Breast epithelium (tissue), 3 donors: ENCODE measurements at regions not wholly inside any gene's neighbourhood (a gene's known extent, or its start where the extent isn't known, plus 50 kb on each side); places are given as distances from the start of the nearest gene placed in this dataset.

ENCODE experiments used
- POLR2A ChIP-seq: fragments of 450-650 bp; IDR thresholded peaks from one replicate; pipeline ENCODE4 v1.6.1; 2016; ENCODE audit warnings: antibody characterized with exemption, mild to moderate bottlenecking, moderate library complexity
- POLR2AphosphoS5 ChIP-seq, 3 donors: sonication (generic); formaldehyde crosslinking; IDR thresholded peaks; one replicate each; pipeline ENCODE4 v1.6.1; 2017; ENCODE audit warnings: antibody characterized with exemption in 3 of 3
- TF ChIP-seq, protein P1 (sequence below), 3 donors: fragments of 450-650 bp; IDR thresholded peaks; one replicate each; pipeline ENCODE4 v1.5.1; 2016 to 2017; ENCODE audit warnings: antibody characterized with exemption in 3 of 3, mild to moderate bottlenecking in 3 of 3, moderate library complexity in 3 of 3

DNA sequence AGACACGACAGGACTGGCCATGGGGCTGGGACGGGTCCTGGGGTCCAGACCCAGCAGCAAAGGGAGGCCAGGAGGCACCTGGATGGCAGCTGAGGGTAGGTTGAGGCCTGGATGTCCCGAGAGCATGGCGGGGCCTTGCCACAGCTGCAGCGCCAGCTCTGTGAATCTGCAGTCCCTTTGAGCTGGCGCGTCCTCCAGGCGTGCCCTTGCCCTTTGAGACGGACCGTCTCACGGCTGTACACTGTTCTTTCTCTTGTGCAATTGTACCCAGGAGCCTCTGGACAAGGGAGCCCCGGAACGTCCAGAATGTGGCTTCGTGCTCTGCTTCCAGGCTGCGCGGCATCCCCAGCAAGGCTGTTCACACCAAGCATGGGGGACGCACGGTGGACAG, 69.5 kb upstream of the CIBAR2 start:
- TF ChIP-seq, protein P1, sequence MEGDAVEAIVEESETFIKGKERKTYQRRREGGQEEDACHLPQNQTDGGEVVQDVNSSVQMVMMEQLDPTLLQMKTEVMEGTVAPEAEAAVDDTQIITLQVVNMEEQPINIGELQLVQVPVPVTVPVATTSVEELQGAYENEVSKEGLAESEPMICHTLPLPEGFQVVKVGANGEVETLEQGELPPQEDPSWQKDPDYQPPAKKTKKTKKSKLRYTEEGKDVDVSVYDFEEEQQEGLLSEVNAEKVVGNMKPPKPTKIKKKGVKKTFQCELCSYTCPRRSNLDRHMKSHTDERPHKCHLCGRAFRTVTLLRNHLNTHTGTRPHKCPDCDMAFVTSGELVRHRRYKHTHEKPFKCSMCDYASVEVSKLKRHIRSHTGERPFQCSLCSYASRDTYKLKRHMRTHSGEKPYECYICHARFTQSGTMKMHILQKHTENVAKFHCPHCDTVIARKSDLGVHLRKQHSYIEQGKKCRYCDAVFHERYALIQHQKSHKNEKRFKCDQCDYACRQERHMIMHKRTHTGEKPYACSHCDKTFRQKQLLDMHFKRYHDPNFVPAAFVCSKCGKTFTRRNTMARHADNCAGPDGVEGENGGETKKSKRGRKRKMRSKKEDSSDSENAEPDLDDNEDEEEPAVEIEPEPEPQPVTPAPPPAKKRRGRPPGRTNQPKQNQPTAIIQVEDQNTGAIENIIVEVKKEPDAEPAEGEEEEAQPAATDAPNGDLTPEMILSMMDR (IDR thresholded peaks at IDR 0.05) = no peak
- TF ChIP-seq POLR2A (no peak), POLR2AphosphoS5 (IDR thresholded peaks at IDR 0.05) (no peak)
